Stimulated activated CD4-positive, alpha-beta T cell treated with anti-CD3 and anti-CD28 coated beads, Interleukin-2, amount 100 ng/mL, for 48 hours (primary cell): ENCODE measurements at regions not wholly inside any gene's neighbourhood (a gene's known extent, or its start where the extent isn't known, plus 50 kb on each side); places are given as distances from the start of the nearest gene placed in this dataset.

ENCODE experiments used
- DNase-seq, 2 donors: peaks; one replicate each; pipeline ENCODE4 v3.0.0-alpha.2; 2020

DNA sequence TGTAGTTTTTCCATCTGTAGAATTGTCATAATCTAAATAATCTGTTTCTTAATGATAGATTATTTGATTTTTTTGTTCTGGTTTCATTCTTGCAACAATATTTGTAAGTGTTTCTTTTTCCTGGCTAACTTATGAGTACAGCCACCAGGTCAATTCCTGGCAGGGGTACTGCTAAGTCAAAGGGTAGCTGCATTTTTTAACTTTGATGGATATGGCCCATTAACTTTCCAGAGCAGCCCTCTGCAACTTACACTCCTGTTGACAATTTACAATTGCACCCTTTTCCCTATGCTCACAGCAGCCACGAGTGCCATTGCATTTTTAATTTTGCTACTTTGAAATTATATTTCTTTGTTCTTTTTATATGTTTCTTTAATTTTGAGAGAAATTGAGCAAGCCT, 209.3 kb upstream of the CST7 start:
- DNase-seq = no peak

DNA sequence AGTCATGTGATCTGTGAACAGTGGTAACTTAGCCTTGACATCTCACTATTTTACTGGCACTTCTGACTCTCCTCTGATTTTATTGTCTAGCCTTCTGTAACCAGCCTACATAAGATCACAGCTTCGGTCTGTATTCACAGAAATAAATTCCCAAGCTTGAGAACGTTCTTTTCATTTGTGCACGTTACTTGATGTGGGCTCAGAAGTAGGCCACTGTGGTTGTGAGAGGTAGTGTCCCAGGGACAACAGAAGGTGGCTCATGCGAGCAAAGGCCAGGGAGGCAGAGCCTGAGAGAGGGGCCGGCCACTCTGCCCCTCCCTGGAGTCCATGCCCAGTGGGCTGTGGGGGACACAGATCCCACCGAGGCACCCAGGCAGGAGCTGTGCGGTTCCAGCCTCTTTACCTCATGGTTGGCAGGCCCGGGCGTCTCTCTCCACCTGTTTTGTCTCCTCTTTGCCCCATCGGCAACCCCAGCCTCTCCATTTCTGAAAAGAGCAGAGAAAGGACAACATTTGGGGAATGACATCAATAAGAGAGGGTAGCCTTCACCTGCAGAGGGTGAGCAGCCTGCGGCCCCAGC, 207.5 kb upstream of the CST7 start:
- no peak for DNase-seq

DNA sequence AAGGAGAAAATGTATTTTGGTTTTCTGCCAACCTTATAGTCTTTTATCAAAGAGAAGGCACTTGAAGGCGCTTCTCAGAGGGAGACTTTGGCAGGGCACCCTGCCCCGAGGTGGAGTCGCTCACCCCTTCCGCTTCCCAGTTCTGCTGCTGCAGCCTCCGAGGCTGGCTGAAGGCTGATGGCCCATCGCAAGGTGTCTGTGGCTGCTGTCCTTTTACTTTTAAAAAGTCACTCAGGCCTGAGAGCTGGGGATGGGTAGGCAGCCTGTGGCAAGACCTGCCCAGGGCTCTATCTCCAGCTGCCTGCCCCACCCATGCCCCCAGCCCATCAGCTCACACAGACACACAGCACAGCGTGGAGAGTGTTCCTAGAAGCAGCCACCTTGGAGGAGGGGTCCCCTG, 206.6 kb upstream of the CST7 start:
- DNase-seq = no peak

DNA sequence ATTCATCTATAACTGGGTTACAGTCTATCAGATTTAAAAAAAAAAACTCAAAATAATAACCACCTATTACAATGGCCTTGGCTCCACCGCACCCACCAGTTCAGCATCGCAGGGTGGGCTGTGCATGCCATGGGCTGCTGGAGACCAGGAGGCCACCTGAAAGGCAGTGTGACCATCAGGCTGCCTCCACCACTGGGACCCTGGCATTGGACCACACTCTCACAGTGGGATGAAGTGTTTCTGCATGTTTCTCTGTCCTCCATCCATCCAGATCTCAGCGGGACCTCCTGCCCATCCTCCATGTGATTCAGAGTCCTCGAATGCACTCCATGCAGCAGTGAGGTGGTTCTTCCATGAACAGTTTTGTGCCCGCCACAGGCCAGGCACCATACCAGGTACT, 206.1 kb upstream of the CST7 start:
- no peak for DNase-seq

DNA sequence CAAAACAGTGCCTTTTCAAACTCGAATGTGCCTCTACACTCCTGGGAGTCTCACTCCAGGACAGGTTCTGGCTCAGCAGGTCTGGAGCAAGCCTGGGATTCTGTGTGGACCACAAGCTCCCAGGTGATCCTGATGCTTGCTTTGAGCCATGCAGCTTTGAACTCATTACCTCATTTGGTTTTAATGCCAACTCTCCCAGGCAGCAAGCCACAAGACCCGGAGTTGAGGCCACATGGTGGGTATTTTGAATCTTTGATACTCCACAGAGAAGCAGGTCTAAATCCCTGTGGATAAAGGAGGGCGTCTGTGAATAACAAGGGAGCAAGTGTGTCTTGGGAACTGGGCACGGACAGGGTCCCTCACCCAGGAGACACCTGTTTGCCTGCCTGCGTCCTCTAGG, 205.4 kb upstream of the CST7 start:
- DNase-seq = no peak

DNA sequence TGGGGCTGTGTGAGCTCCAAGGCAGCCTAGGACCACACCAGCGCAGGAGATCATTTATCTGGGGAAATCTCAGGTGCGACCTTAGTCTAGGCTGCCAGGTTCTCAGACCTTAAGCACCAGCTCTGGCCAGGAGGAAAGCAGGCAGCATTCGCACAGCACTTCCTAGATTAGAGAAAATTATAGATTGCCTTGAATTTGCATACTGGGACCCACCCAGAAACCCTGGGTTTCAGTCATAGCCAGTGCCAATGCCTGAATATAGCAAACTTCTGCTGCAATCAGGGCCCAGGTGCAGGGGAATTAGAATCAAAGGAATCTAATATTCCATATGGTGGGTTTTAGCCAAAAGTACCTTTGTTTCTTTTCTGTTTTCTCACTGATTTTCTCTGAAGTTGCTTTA, 204.3 kb upstream of the CST7 start:
- DNase-seq = no peak

DNA sequence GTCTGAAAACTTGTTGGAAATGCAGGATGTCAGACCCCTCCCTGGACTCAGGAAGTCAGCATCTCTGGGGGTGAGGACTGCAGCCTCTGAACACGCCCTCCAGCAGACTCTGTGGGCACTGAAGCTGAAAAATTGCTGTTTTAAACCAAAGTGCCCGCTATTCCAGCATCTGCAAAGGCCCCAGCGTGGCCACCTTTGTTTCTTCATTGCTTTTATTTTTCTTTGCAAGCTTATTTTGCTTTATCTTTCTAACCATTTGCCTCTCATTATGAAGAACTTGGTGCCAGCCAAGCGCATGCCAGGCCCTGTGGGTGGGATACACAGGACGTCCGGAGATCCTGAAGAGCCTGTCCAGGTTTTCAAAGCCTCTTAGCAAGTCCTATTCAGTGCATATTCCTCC, 203.9 kb upstream of the CST7 start:
- no peak for DNase-seq

DNA sequence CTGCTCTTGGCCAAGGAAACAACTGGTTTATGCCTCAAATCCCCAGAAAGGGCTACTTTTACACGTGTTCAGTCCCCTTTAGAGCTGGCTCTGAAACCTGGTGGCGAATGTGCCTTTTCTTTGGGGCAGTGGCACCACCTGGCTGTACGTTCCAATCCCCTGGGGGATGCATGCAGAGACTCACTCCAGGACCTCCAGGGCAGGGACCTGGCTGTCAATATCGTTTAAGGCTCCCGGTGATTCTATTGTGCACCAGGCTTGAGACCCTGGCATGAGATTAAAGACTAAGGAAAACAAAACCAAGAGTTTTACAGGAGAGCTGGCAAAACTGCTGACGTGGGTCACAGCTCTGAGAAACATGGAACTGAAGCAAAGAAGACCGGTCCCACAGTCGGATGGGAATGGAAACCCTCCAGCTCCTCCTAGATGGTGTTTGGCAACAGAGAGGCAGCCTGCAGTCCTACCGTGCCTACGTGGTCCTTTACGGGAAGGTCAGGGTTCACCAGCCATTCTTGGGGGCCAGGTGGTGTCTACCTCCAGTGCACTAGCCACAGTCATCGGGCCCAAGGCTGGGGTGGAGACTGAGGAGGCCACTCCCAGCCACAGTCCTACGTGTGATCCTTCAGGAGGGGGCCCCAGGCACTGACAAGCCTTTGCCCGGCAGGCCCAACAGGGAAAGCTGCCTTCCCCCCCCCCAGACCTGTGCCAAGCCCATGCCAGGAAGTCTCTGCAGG, 203.3 kb upstream of the CST7 start:
- DNase-seq = no peak

DNA sequence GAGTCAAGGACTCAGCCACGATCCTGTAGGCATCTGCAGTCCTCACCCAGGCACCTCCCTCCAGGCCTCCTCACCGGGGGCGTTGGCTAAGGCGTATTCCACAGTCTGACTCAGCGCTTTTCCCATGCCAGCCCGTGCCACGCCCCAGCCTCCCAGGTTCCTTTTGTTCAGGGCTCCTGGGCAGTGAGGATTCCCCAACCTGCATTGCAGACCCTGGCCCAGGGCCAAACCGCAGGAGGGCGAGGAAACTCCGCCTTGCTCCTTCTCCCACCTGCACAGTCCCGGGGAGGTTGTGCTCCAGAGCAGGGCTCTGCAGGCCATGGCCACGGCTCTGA, 202.8 kb upstream of the CST7 start:
- no peak for DNase-seq

DNA sequence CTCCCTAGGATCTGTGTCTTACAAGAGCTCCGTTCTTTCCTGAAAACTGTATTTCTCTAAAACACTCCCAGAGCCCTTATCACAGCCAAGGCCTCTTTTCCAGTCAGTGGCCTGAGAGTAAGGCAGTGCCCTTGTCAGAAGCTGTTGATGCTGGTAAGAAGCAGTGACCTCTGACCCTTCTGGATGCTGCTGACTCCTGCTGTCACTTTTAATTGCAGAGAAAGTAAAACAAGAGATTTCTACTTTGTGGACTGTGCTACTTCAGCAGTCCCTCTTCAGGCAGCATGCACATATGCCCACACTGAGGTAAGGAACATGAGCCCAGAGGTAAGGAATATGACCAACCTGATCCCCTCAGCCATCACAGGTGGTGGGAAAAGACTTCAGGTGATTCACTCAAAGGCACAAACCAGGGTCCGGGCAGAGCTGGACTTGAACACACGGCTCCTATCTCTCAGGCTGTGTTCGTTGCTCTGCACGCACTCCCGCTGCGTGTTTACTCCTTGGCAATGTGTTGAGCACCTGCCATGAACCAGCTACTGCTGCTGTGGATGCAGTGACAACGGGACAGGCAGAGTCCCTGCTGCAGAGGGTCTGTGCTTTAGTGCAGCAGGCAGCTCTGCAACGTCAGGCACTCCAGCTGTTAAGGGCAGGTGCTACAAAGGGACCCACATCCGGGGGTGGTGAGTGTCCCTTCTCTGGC, 201.9 kb upstream of the CST7 start:
- DNase-seq = no peak

DNA sequence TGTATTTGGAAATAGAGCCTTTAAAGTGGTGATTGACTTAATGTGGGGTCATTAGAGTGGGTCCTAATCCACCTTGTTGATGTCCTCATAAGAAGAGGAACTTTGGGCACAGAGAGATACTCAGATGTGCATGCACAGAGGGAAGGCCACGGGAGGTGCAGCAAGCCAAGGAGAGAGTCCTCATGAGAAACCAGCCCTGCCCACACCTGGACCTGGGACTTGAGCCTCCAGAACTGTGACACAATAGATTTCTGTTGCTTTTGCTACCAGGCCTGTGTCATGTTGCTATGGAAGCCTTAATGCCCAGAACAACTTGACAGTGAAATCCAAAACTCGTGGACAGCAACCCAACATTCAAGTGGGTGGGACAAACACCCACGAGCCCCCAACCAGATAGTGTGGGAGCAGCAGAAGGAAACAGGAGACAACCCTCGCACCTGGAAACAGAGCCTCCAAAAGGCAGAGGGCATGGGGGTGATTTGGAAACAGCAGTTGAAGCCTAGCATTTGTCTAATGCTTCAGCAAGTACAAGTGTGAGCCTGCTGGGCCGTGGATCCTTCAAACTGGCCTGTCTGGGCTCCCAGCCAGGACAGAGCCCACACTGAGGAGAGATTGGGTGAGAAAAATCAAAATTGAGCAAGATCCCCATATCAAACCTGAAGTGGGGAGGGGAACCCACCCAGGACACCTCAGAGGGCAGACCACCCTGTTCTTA, 201.0 kb upstream of the CST7 start:
- DNase-seq = no peak

DNA sequence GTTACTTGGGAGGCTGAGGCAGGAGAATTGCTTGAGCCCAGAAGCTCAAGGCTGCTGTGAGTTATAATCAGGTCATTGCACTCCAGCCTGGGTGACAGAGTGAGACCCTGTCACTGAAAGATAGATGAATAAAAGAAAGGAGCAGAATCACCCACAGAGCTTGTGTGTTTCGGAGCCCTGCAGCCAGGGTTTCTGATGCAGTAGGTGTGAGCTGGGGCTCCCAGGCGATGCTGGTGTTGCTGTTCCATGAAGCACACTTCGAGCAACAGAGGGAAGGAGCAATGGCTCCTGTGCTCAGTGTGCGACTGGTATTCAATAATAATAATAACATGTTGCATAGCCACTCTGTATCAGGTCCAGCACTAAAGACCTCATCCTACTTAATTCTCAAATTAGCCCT, 197.5 kb upstream of the CST7 start:
- DNase-seq = no peak

DNA sequence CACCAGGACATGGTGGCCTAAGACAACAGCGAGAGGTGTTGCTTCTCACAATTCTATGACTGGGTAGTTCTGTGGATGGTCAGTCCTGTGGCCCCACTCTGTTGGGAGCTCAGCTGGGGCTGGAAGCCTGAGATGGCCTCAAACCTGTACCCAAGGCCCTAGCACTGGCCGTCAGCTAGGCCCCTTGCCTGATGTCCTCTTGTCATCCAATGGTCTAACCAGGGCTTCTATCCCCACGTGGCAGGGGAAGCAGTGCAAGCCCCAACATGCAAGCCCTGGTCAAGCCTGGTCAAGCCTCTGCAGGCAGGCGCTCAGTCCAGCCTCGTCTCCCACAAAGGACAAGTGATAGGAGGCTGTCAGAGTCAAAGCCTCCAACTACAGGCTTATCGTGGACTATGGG, 196.5 kb upstream of the CST7 start:
- DNase-seq = no peak

DNA sequence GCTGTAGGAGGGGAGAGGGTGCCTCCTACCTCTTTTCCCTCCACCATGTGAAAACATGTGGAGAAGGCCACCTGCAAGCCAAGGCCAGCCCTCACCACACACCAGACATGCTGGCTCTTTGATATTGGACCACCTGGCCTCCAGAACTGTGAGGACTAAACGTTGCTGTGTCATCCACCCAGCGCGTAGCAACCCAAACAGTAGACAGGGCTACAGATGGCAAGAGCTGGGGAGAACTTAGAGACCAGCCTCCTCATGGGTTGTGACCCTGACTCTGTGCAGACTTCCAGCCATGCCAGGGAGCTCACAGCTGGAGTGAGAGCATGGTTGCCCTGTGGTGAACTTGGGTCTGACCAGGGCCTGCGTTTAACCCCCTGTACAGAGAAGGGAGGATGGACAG, 195.9 kb upstream of the CST7 start:
- no peak for DNase-seq

DNA sequence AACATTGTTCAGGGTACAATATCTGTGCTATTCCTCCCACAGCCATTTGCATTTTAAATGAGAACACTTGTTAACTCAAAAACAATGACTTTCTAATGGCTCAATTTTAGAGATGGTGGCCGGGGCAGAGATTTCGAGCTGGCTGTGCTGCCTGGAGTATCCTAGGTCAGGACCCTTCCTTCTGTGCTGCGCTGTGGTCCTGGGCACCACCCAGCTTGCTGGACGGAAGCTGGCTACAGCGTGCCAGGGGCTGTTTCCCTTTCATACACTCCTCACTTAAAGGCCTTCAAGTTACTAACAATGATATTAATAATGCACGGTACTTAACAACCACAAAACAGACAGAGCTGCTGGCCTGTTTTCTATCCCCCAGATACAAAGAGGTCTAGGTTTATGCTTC, 194.4 kb upstream of the CST7 start:
- DNase-seq = no peak

DNA sequence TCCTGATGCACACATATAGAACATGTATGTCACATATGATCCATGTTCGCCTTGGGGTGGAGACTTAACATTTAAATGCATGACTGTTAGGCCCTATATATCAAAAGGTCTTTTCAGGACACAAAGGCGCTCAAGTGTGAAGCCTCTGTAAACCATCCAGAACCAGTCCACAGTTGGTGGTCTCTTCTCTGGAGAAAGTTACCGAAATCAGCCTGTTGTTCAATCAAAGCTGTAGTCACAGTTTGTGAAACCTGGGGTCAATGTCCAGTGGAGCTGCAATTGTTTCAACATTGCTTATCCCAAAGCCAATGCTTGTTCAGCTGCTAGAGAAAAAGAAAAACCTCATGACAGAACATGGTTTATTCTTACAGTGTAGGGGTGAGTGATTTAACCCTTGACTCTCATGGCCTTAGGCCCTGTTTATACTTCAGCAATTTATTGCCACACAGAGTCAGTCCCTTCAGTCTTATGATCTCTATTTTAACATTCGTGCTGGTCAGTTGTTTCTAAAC, 193.6 kb upstream of the CST7 start:
- no peak for DNase-seq

DNA sequence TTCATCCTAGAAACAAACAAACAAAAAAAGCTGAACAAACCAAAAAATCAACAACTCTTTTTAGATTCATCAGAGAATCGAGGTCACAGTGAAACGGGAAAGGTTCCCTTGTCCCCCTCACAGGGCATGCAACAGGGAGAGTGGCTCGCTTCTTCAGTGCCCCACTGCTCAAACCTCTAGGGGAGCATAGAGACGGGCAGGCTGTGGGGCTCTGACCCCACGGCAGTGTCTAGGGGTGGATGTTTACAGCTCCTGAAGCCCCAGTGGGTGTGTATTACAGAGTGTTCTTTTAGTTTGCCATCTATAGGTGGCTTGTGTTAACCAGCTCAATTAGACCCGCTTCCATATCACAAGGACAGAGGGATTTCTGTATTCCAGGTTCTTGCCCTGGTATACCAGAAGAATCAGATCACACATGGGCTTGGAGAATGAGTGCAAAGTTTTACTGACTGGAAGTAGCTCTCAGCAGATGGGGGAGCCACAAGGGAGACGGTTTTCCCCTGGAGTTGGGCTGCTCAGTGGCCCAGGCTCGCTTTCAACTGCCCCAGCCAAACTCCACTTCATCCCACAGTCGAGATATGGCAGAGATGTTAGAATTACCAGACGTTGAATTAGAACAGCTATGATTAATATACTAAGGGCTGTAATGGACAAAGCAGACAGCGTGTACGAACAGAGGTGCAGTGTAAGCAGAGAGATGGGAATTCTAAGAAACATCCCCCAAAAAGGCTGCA, 192.6 kb upstream of the CST7 start:
- no peak for DNase-seq

DNA sequence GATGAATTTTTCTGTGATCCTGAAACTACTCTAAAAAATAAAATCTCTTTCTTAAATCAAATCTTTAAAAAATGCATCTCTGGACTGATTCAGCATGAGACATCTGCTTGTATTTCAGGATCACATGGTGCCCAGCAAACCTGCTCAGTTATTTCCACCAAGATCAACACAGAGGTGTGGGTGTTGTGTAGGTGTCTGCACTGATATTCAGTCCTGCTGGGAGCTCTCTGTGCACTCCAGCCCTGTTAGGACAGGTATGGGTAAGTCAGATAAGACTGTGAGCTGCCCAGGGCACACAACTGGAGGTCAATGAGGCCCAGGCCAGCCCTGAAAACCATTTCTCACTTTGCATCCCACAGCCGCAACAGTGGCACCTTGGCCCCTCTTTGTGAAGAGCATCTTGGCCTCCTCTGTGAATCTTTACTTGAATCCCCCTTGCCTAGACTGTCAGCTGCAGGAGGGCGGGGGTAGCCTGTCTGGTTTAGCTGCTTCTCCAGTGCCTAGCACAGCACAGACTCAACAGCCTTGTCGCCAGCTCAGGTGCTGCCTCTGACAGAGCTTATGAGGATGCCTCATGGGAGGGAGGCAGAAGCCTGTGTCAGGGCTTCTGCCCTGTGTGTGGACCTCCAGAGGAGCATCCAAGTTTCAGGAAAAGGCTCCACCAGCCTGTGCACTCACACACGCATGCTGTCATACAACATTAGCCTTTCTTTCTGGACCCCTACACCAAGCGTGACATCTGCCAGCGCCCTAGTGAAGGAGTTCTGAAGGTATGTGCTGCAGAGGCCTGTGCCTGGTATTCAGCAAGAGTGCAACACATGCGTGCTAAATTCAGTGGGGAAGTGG, 187.6 kb upstream of the CST7 start:
- DNase-seq = no peak

DNA sequence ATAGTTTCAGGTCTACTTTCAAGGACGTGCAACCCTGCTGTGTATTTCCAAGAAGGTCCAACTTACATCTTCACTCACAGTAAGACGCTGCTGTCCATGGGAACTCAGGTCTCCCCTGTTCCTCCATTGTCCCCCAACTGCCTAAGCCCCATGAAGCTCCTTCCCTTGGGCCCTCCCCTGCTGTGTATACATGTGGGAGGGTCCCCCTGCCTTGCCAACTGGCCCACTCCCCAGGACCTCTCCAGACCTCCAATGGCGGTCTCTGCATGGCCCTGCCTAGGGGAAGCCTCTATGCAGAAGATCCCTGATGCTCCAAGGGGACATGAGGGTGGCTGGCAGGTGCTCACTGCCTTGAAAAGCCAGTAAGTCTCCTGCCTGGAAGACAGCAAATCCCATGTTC, 186.7 kb upstream of the CST7 start:
- no peak for DNase-seq

DNA sequence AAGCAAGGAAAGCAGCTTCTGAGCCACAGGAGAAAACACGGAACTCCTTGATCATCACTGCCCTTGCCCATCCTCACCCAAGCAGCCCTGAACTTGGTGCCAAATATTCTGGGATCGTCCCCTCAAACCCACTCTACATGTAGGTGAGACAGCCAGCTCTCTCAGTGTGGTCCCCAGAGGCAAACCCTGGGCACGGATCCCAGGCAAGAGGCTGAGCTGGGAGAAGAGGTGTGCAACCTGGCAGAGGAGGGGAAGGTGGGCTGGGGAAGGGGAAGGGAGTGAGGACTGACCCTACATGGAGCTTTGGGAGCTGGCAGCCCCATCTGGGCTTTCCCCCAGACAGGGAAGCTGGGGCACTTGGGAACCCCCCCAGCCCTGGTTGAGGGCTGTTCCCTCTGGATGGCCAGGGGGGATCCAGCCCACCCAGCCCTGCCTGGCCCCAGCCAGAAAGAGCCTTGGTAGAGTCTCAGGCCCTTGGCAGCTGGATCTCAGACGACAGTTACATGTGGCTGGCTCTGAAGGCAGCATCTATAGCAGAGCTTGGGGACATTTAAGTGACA, 186.2 kb upstream of the CST7 start:
- DNase-seq = no peak

DNA sequence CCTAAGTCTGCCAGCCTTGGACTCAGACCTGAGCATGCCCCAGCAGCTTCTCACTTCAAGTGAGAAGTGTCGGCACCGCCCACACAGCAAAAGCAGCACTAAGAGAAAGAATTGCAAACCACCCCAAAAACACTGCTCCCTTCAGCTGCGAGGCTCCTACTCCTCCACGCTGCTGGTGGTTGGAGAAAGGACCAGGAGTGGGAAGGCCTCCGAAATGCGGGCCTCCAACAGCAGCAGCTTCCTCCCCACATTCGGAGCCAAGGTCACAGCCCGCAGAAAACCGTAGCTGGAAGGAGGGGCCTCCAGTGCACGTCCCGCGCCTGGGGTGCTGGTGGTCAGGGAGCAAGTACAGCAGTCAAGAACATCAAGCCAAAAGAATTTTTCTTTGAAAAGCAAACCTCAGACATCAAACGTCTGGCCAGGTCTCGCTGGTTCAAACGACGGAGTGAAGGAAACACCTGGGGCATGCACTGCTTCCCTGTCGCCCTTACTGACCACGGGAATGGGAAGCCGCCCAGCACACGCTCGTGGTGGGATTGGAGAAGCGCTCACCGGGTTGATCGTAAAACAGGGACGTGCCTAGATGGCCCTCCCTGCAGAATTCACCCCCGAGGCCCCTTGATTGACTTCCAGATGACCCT, 185.6 kb upstream of the CST7 start:
- no peak for DNase-seq
